H1 (cell line): ENCODE measurements at regions not wholly inside any gene's neighbourhood (a gene's known extent, or its start where the extent isn't known, plus 50 kb on each side); places are given as distances from the start of the nearest gene placed in this dataset.

ENCODE experiments used
- CTCF ChIA-PET: fragments of 300-600 bp; sonication (Branson Sonifier 250); formaldehyde crosslinking; loops from one replicate; lab custom pipeline; 2021; ENCODE audit not compliant: partially characterized antibody; lab: Charles Lee
- POLR2A ChIA-PET: fragments of 300-600 bp; sonication (Branson Sonifier 250); formaldehyde crosslinking; loops from one replicate; lab custom pipeline; 2021; ENCODE audit warnings: inconsistent platforms; ENCODE audit not compliant: partially characterized antibody; lab: Charles Lee
- DNase-seq, 2 experiments: peaks; one replicate each; pipeline versions ENCODE4 v3.0.0 to v3.0.0-alpha.2; 2010 to 2022; ENCODE audit warnings: low spot score in 2 of 2, low read depth in 1 of 2, mixed read lengths in 1 of 2
- FAIRE-seq: peaks from 2 replicates; lab custom pipeline; 2011; peaks lifted over from hg19 to GRCh38; lab: Jason Lieb, UNC
- H2AFZ ChIP-seq: 2 replicates; pipeline ENCODE4 v1.8.1; 2012; ENCODE audit warnings: low read length, inconsistent platforms
- H2AK5ac ChIP-seq: 2 replicates; pipeline ENCODE4 v1.6.1; 2013; ENCODE audit warnings: low read depth, low read length
- H2BK120ac ChIP-seq: replicated peaks from 2 replicates; pipeline ENCODE3; 2013; ENCODE audit warnings: low read depth, low read length, inconsistent platforms
- H2BK12ac ChIP-seq: 2 replicates; pipeline ENCODE4 v1.6.1; 2013; ENCODE audit warnings: low read depth, low read length
- H2BK15ac ChIP-seq: 2 replicates; pipeline ENCODE4 v1.6.1; 2013; ENCODE audit warnings: low read length
- H2BK20ac ChIP-seq: 2 replicates; pipeline ENCODE4 v1.6.1; 2013; ENCODE audit warnings: low read length
- H2BK5ac ChIP-seq: 2 replicates; pipeline ENCODE4 v1.6.1; 2013; ENCODE audit warnings: low read depth, low read length
- H3K14ac ChIP-seq: 2 replicates; pipeline ENCODE4 v1.6.1; 2013; ENCODE audit warnings: inconsistent platforms; ENCODE audit not compliant: insufficient read length
- H3K18ac ChIP-seq: 2 replicates; pipeline ENCODE4 v1.6.1; 2013; ENCODE audit warnings: low read length; ENCODE audit errors: extremely low read depth
- H3K23ac ChIP-seq: 2 replicates; pipeline ENCODE4 v1.6.1; 2013; ENCODE audit warnings: inconsistent platforms; ENCODE audit not compliant: insufficient read length
- H3K23me2 ChIP-seq: 2 replicates; pipeline ENCODE4 v1.6.1; 2013; ENCODE audit warnings: low read depth, low read length
- H3K27ac ChIP-seq: 2 replicates; pipeline ENCODE4 v1.6.1; 2011; ENCODE audit warnings: low read depth, low read length, inconsistent platforms
- H3K27me3 ChIP-seq, 4 experiments: replicated peaks in 1 of 4; 1 replicate in 1 of 4; 2 replicates in 3 of 4; pipeline versions ENCODE4 v1.6.1 to v1.8.1; 2011 to 2013; ENCODE audit warnings: low read length in 3 of 4, mild to moderate bottlenecking in 3 of 4, inconsistent platforms in 2 of 4, mixed read lengths in 2 of 4, moderate library complexity in 1 of 4; ENCODE audit not compliant: control insufficient read depth in 3 of 4, insufficient read depth in 3 of 4; ENCODE audit errors: extremely low read depth in 1 of 4
- H3K36me3 ChIP-seq, 4 experiments: 2 replicates each; pipeline versions ENCODE4 v1.6.1 to v1.8.1; 2011 to 2013; ENCODE audit warnings: mild to moderate bottlenecking in 4 of 4, low read length in 3 of 4, moderate library complexity in 2 of 4, control low read depth in 1 of 4, inconsistent platforms in 1 of 4; ENCODE audit not compliant: insufficient read depth in 4 of 4, control insufficient read depth in 2 of 4
- H3K4ac ChIP-seq: replicated peaks from 2 replicates; pipeline ENCODE3; 2013; ENCODE audit warnings: low read length, low read depth, mixed read lengths, inconsistent platforms; ENCODE audit not compliant: insufficient read length
- H3K4me1 ChIP-seq, 4 experiments: replicated peaks in 1 of 4; 1 replicate in 1 of 4; 2 replicates in 3 of 4; pipeline versions ENCODE4 v1.6.1 to v1.8.1; 2011 to 2013; ENCODE audit warnings: low read length in 3 of 4, inconsistent platforms in 2 of 4, mixed read lengths in 1 of 4; ENCODE audit not compliant: insufficient read depth in 4 of 4, control insufficient read depth in 3 of 4
- H3K4me2 ChIP-seq, 2 experiments: 2 replicates each; pipeline versions ENCODE4 v1.6.1 to v1.8.1; 2011 to 2013; ENCODE audit warnings: low read depth in 2 of 2, low read length in 2 of 2, control low read depth in 1 of 2, inconsistent platforms in 1 of 2, mild to moderate bottlenecking in 1 of 2; ENCODE audit not compliant: insufficient read depth in 1 of 2
- H3K4me3 ChIP-seq, 4 experiments: fragments of 200-600, 300-600 bp in 1 of 4; sonication (generic), shearing (Covaris generic), sonication (Bioruptor Twin) in 1 of 4; 2 replicates each; pipeline versions ENCODE4 v1.5.1 to v1.8.1; 2011 to 2016; ENCODE audit warnings: low read length in 4 of 4, low read depth in 3 of 4, control low read depth in 2 of 4, inconsistent platforms in 2 of 4, mild to moderate bottlenecking in 2 of 4, mixed read lengths in 1 of 4, moderate library complexity in 1 of 4; ENCODE audit not compliant: insufficient read depth in 2 of 4; ENCODE audit errors: extremely low read depth in 1 of 4
- H3K56ac ChIP-seq: replicated peaks from 2 replicates; pipeline ENCODE3; 2013; ENCODE audit warnings: low read depth, mild to moderate bottlenecking, mixed read lengths, low read length, inconsistent platforms; ENCODE audit not compliant: insufficient read length
- H3K79me1 ChIP-seq: 2 replicates; pipeline ENCODE4 v1.6.1; 2013; ENCODE audit warnings: low read depth, low read length, control low read depth
- H3K79me2 ChIP-seq, 2 experiments: 2 replicates each; pipeline versions ENCODE4 v1.6.1 to v1.8.1; 2012 to 2013; ENCODE audit warnings: low read length in 2 of 2, mild to moderate bottlenecking in 2 of 2, inconsistent platforms in 1 of 2; ENCODE audit not compliant: insufficient read depth in 2 of 2, control insufficient read depth in 1 of 2
- H3K9ac ChIP-seq, 4 experiments: replicated peaks in 1 of 4; 1 replicate in 1 of 4; 2 replicates in 3 of 4; pipeline versions ENCODE4 v1.6.1 to v1.8.1; 2011 to 2013; ENCODE audit warnings: low read depth in 3 of 4, low read length in 3 of 4, control low read depth in 2 of 4, mild to moderate bottlenecking in 2 of 4, moderate library complexity in 2 of 4, inconsistent platforms in 1 of 4; ENCODE audit errors: extremely low read depth in 1 of 4
- H3K9me3 ChIP-seq, 2 experiments: 2 replicates each; pipeline versions ENCODE4 v1.6.1 to v1.8.1; 2012 to 2013; ENCODE audit warnings: mild to moderate bottlenecking in 2 of 2, moderate library complexity in 2 of 2, control low read depth in 1 of 2, inconsistent platforms in 1 of 2, low read depth in 1 of 2, low read length in 1 of 2, mixed read lengths in 1 of 2; ENCODE audit not compliant: insufficient read depth in 2 of 2
- H4K20me1 ChIP-seq, 2 experiments: replicated peaks in 1 of 2; 2 replicates each; pipeline versions ENCODE3 to v1.8.1; 2011 to 2013; ENCODE audit warnings: inconsistent platforms in 2 of 2, low read length in 2 of 2, mild to moderate bottlenecking in 1 of 2; ENCODE audit not compliant: insufficient read depth in 2 of 2, control insufficient read depth in 1 of 2
- H4K5ac ChIP-seq: 2 replicates; pipeline ENCODE4 v1.6.1; 2013; ENCODE audit warnings: low read length, low read depth, mixed read lengths, inconsistent platforms; ENCODE audit not compliant: insufficient read length
- H4K8ac ChIP-seq: 2 replicates; pipeline ENCODE4 v1.8.0; 2013; ENCODE audit warnings: mild to moderate bottlenecking, moderate library complexity, low read length, inconsistent platforms; ENCODE audit not compliant: insufficient read depth; ENCODE audit errors: extremely low read depth
- H4K91ac ChIP-seq: replicated peaks from 2 replicates; pipeline ENCODE3; 2013; ENCODE audit warnings: low read length, mixed read lengths, inconsistent platforms; ENCODE audit not compliant: insufficient read length
- ATF3 ChIP-seq: IDR thresholded peaks from 2 replicates; pipeline ENCODE4 v1.6.1; 2011; ENCODE audit warnings: low read depth, mild to moderate bottlenecking, low read length; ENCODE audit not compliant: insufficient read depth
- BACH1 ChIP-seq: IDR thresholded peaks from 2 replicates; pipeline ENCODE4 v1.6.1; 2012; ENCODE audit warnings: low read length, improper control_type of control experiment
- BRCA1 ChIP-seq: IDR thresholded peaks from 2 replicates; pipeline ENCODE4 v1.6.1; 2012; ENCODE audit warnings: low read depth, low read length, improper control_type of control experiment
- CBX8 ChIP-seq: fragments of 300-800, 300-1000 bp; sonication (generic); IDR thresholded peaks from 2 replicates; pipeline ENCODE4 v1.7.1; 2016; ENCODE audit warnings: low read depth, low read length, borderline replicate concordance
- JUN ChIP-seq: IDR thresholded peaks from 2 replicates; pipeline ENCODE4 v1.6.1; 2011; ENCODE audit warnings: low read depth, mild to moderate bottlenecking, improper control_type of control experiment, low read length
- JUND ChIP-seq: IDR thresholded peaks from 2 replicates; pipeline ENCODE4 v1.6.1; 2011; ENCODE audit warnings: mild to moderate bottlenecking, improper control_type of control experiment, low read length
- NANOG ChIP-seq: IDR thresholded peaks from 2 replicates; pipeline ENCODE4 v1.6.1; 2011; ENCODE audit warnings: low read length, low read depth, mild to moderate bottlenecking, inconsistent platforms; ENCODE audit not compliant: insufficient read depth, poor library complexity, severe bottlenecking
- NRF1 ChIP-seq: IDR thresholded peaks from 2 replicates; pipeline ENCODE4 v1.6.1; 2011; ENCODE audit warnings: mild to moderate bottlenecking, low read depth, low read length, improper control_type of control experiment
- RXRA ChIP-seq: IDR thresholded peaks from 2 replicates; pipeline ENCODE4 v1.6.1; 2011; ENCODE audit warnings: low read depth, mild to moderate bottlenecking, low read length, moderate library complexity; ENCODE audit not compliant: insufficient read depth
- SP2 ChIP-seq: IDR thresholded peaks from 2 replicates; pipeline ENCODE4 v1.6.1; 2012; ENCODE audit warnings: mild to moderate bottlenecking, low read length, inconsistent platforms
- SRF ChIP-seq: IDR thresholded peaks from 2 replicates; pipeline ENCODE4 v1.6.1; 2011; ENCODE audit warnings: mild to moderate bottlenecking, low read depth, low read length, moderate library complexity
- YY1 ChIP-seq: IDR thresholded peaks from 2 replicates; pipeline ENCODE4 v1.6.1; 2011; ENCODE audit warnings: low read depth, mild to moderate bottlenecking, low read length
- WGBS, 2 experiments: shearing (Covaris generic) in 1 of 2; methylation state at CpG; one replicate each; pipeline versions ENCODE4 v1.1.6 to v1.1.7; 2013 to 2015; ENCODE audit warnings: low lambda C conversion rate in 2 of 2, mixed read lengths in 2 of 2, inconsistent platforms in 1 of 2, low coverage in 1 of 2, missing lambda C conversion rate in 1 of 2; ENCODE audit not compliant: insufficient replicate concordance in 2 of 2, insufficient coverage in 1 of 2, insufficient read length in 1 of 2; ENCODE audit errors: extremely low coverage in 1 of 2, missing lambda C conversion rate in 1 of 2; 5-methylcytosine and 5-hydroxymethylcytosine counted together
- TF ChIP-seq, protein P1 (sequence below): IDR thresholded peaks from 2 replicates; pipeline ENCODE4 v1.6.1; 2012; ENCODE audit warnings: inconsistent platforms

DNA sequence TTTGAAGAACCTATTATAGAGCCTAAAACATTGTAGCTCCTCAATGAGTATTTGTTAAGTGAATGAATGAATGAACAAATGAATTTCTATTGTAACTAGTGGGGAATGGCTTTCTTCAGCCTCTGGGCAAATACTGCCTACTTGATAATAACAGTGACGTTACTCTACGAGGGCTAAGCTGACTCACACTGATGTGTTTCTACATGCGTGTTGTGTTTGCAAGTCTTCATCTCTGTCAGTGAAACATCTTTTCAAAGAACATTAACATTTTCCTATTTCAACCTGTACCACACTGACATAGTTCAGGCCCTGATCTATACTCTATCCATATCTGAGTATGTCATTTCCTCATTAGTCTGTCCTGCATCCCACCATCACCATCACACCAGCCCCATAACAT is 319.9 kb upstream of the ACVR2A start:
- DNase-seq (no peak), FAIRE-seq (no peak)
- Histone ChIP-seq H2AK5ac (no peak overlapping the region), H3K23me2 (no peaks in the 10 kb centered on the region; the same call in 1 of the 2 replicates), H3K14ac (no peak overlapping the region), H3K79me1 (no peaks in the 10 kb centered on the region), H2BK15ac (no peak overlapping the region), H3K27me3 (no peaks in the 10 kb centered on the region), H2BK120ac (no peak overlapping the region), H3K9ac (no peak overlapping the region), H3K56ac (no peak overlapping the region), H3K23ac (no peak overlapping the region), H3K18ac (no peak overlapping the region), H4K8ac (no peak overlapping the region), H4K5ac (no peak overlapping the region), H2BK12ac (no peak overlapping the region), H3K4me1 (no peaks in the 10 kb centered on the region), H3K9me3 (peaks cover 0 to 4% of the 10 kb centered on the region in 2 experiments; a peak in 1 of 4 replicates), H3K36me3 (no peaks in the 10 kb centered on the region), H3K4me2 (no peak overlapping the region), H3K4me3 (no peak overlapping the region), H4K20me1 (no peaks in the 10 kb centered on the region), H3K79me2 (no peaks in the 10 kb centered on the region), H2BK20ac (no peak overlapping the region), H2AFZ (no peak overlapping the region), H2BK5ac (no peak overlapping the region), H3K27ac (no peak overlapping the region), H4K91ac (no peak overlapping the region), H3K4ac (no peak overlapping the region)
- ChIA-PET POLR2A (no interaction called here), CTCF (interaction anchor here (0.6 kb wide), 1 partner anchor 1434 kb away, joined by 3 read pairs; no protein-coding TSS in a partner anchor)
- WGBS, 2 experiments: 93% methylated on average over 3 of the region's 3 CpGs; no CpG with 5 or more reads in 1 of the 2 experiments
- TF ChIP-seq SRF (no peak), CBX8 (no peak), NRF1 (no peak), YY1 (no peak), JUND (no peak), JUN (no peak), RXRA (no peak), NANOG (no peak), SP2 (no peak), ATF3 (no peak), BACH1 (no peak), BRCA1 (no peak)
- TF ChIP-seq, protein P1, sequence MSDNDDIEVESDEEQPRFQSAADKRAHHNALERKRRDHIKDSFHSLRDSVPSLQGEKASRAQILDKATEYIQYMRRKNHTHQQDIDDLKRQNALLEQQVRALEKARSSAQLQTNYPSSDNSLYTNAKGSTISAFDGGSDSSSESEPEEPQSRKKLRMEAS: no peak
